ENCODE measurements at regions not wholly inside any gene's neighbourhood (a gene's known extent, or its start where the extent isn't known, plus 50 kb on each side); places are given as distances from the start of the nearest gene placed in this dataset.
"Not testable (repeated sequence)": the region's sequence is repeated elsewhere in the genome, so short reads cannot be mapped to it uniquely, and the experiment has no call there.

GRCh38 chr4:112023402-112023950 lies 121.8 kb upstream of the FAM241A start:
- DNase-seq (ENCODE audit: low read depth): no peak

GRCh38 chr4:112026058-112026457 lies 119.2 kb upstream of the FAM241A start:
- no peak for DNase-seq (ENCODE audit: low read depth)
- TF ChIP-seq CTCF (conservative IDR thresholded peaks at IDR 0.05; ENCODE audit: low read depth, low read length): no peak
- H3K4me3 ChIP-seq (ENCODE audit: low read depth, low read length): no peak overlapping the region

More at GRCh38 chr4:112023402-112023950, 121.8 kb upstream of the FAM241A start:
- no peak for TF ChIP-seq CTCF (conservative IDR thresholded peaks at IDR 0.05; ENCODE audit: low read depth, low read length)
- no peak overlapping the region for H3K4me3 ChIP-seq (ENCODE audit: low read depth, low read length)

- no peak for TF ChIP-seq CTCF (conservative IDR thresholded peaks at IDR 0.05; ENCODE audit: low read depth, low read length)
- H3K4me3 ChIP-seq (ENCODE audit: low read depth, low read length): no peak overlapping the region
- no peak for DNase-seq (ENCODE audit: low read depth)
Observed at GRCh38 chr4:112029771-112030171, 115.5 kb upstream of the FAM241A start.

- DNase-seq (ENCODE audit: low read depth): peak; percentile 7
- H3K4me3 ChIP-seq (ENCODE audit: low read depth, low read length): no peak overlapping the region
- peak; percentile 82 for TF ChIP-seq CTCF (conservative IDR thresholded peaks at IDR 0.05; ENCODE audit: low read depth, low read length)
Observed at GRCh38 chr4:112031712-112032328, 113.4 kb upstream of the FAM241A start.

- no peak for DNase-seq (ENCODE audit: low read depth)
- no peak for TF ChIP-seq CTCF (conservative IDR thresholded peaks at IDR 0.05; ENCODE audit: low read depth, low read length)
- H3K4me3 ChIP-seq (ENCODE audit: low read depth, low read length): no peak overlapping the region
Observed at GRCh38 chr4:112036886-112037285, 108.4 kb upstream of the FAM241A start.

GRCh38 chr4:112038861-112039260 lies 106.4 kb upstream of the FAM241A start:
- no peak for DNase-seq (ENCODE audit: low read depth)
- TF ChIP-seq CTCF (conservative IDR thresholded peaks at IDR 0.05; ENCODE audit: low read depth, low read length): no peak

GRCh38 chr4:112049119-112049518 lies 96.1 kb upstream of the FAM241A start:
- DNase-seq (ENCODE audit: low read depth); H3K4me3 ChIP-seq (ENCODE audit: low read depth, low read length): not testable (repeated sequence)

More at GRCh38 chr4:112038861-112039260, 106.4 kb upstream of the FAM241A start:
- H3K4me3 ChIP-seq (ENCODE audit: low read depth, low read length): no peak overlapping the region
